Right forelimb (tissue), 1 donor: ENCODE measurements at regions not wholly inside any gene's neighbourhood (a gene's known extent, or its start where the extent isn't known, plus 50 kb on each side); places are given as distances from the start of the nearest gene placed in this dataset.
"Not testable (repeated sequence)": the region's sequence is repeated elsewhere in the genome, so short reads cannot be mapped to it uniquely, and the experiment has no call there.

Source experiments
- DNase-seq: peaks from one replicate; pipeline ENCODE4 v3.0.0-alpha.2; 2018

GRCh38 chr1:47523835-47524215 lies 86.0 kb downstream of the FOXD2 start:
- no peak for DNase-seq

GRCh38 chr1:47524272-47524671 lies 86.4 kb downstream of the FOXD2 start:
- DNase-seq, result no peak

- DNase-seq, result no peak
Observed at GRCh38 chr1:47527653-47528272, 89.9 kb downstream of the FOXD2 start.

GRCh38 chr1:47529520-47530098 lies 91.8 kb downstream of the FOXD2 start:
- no peak for DNase-seq

GRCh38 chr1:47532921-47533792 lies 95.3 kb downstream of the FOXD2 start:
- DNase-seq, result peak; percentile 82

- DNase-seq, result no peak
Observed at GRCh38 chr1:47533793-47534328, 96.0 kb downstream of the FOXD2 start.

GRCh38 chr1:47534436-47534835 lies 96.6 kb downstream of the FOXD2 start:
- no peak for DNase-seq

GRCh38 chr1:47536646-47537118 lies 98.8 kb downstream of the FOXD2 start:
- no peak for DNase-seq

GRCh38 chr1:47537268-47537667 lies 99.4 kb downstream of the FOXD2 start:
- DNase-seq, result no peak

GRCh38 chr1:47537966-47538365 lies 100.1 kb downstream of the FOXD2 start:
- DNase-seq, result no peak

- not testable (repeated sequence) for DNase-seq
Observed at GRCh38 chr1:47538530-47538929, 100.7 kb downstream of the FOXD2 start.

- DNase-seq, result not testable (repeated sequence)
Observed at GRCh38 chr1:47541705-47542104, 103.9 kb downstream of the FOXD2 start.

GRCh38 chr1:47543089-47543488 lies 105.2 kb downstream of the FOXD2 start:
- not testable (repeated sequence) for DNase-seq

GRCh38 chr1:47545912-47546483 lies 108.2 kb downstream of the FOXD2 start:
- no peak for DNase-seq

GRCh38 chr1:47547753-47548573 lies 110.1 kb downstream of the FOXD2 start:
- DNase-seq, result no peak

- DNase-seq, result no peak
Observed at GRCh38 chr1:47548637-47549036, 110.8 kb downstream of the FOXD2 start.

- DNase-seq, result no peak
Observed at GRCh38 chr1:47549532-47549931, 111.7 kb downstream of the FOXD2 start.

GRCh38 chr1:47550929-47551328 lies 113.1 kb downstream of the FOXD2 start:
- DNase-seq, result no peak

- no peak for DNase-seq
Observed at GRCh38 chr1:47551971-47552528, 114.2 kb downstream of the FOXD2 start.

GRCh38 chr1:47554082-47554481 lies 116.2 kb downstream of the FOXD2 start:
- no peak for DNase-seq

GRCh38 chr1:47554901-47555300 lies 117.1 kb downstream of the FOXD2 start:
- no peak for DNase-seq

GRCh38 chr1:47555306-47555705 lies 117.5 kb downstream of the FOXD2 start:
- DNase-seq, result no peak
